Ascending aorta (tissue), 2 donors: ENCODE measurements at regions not wholly inside any gene's neighbourhood (a gene's known extent, or its start where the extent isn't known, plus 50 kb on each side); places are given as distances from the start of the nearest gene placed in this dataset.
"Not testable (repeated sequence)": the region's sequence is repeated elsewhere in the genome, so short reads cannot be mapped to it uniquely, and the experiment has no call there.

Experiments
- DNase-seq, 2 donors: peaks; one replicate each; pipeline ENCODE4 v3.0.0-alpha.2; 2019; ENCODE audit warnings: low spot score in 2 of 2
- H3K27ac ChIP-seq, 2 donors: fragments of 200-600 bp; sonication (generic); one replicate each; pipeline ENCODE4 v1.5.1; 2016 to 2017; ENCODE audit warnings: mild to moderate bottlenecking in 1 of 2
- H3K27me3 ChIP-seq: fragments of 200-600 bp; sonication (generic); one replicate; pipeline ENCODE4 v1.5.1; 2017
- H3K36me3 ChIP-seq, 2 donors: fragments of 200-600 bp; sonication (generic); one replicate each; pipeline ENCODE4 v1.5.1; 2016
- H3K4me1 ChIP-seq, 2 donors: fragments of 200-600 bp; sonication (generic); one replicate each; pipeline ENCODE4 v1.5.1; 2016 to 2017; ENCODE audit warnings: mild to moderate bottlenecking in 1 of 2
- H3K4me3 ChIP-seq, 2 donors: fragments of 200-600 bp; sonication (generic); one replicate each; pipeline ENCODE4 v1.5.1; 2016 to 2017; ENCODE audit warnings: mild to moderate bottlenecking in 1 of 2
- H3K9me3 ChIP-seq, 2 donors: fragments of 200-600 bp; sonication (generic); one replicate each; pipeline ENCODE4 v1.5.1; 2016
- CTCF ChIP-seq, 3 experiments: fragments of 200-600 bp in 2 of 3; fragments of 450-650 bp in 1 of 3; sonication (generic) in 2 of 3; IDR thresholded peaks; one replicate each; pipeline ENCODE4 v1.5.1; 2016 to 2019; ENCODE audit warnings: antibody characterized with exemption in 3 of 3, mild to moderate bottlenecking in 1 of 3, moderate library complexity in 1 of 3
- intact Hi-C: fragments of 100-400 bp; cut with DNase I; formaldehyde crosslinking; loops from one replicate; pipeline ENCODE4 v1.15.1; 2023

GRCh38 chrX:114065577-114066223 is 518.2 kb upstream of the HTR2C start:
- DNase-seq: no peak
- Histone ChIP-seq H3K27me3 (no peaks in the 10 kb centered on the region), H3K9me3 (no peaks in the 10 kb centered on the region), H3K4me1 (no peaks in the 10 kb centered on the region), H3K4me3 (no peak overlapping the region), H3K36me3 (no peaks in the 10 kb centered on the region), H3K27ac (no peak overlapping the region)
- intact Hi-C loops: no loop called here
- no peak for TF ChIP-seq CTCF (IDR thresholded peaks at IDR 0.05)

- TF ChIP-seq CTCF (IDR thresholded peaks at IDR 0.05): no peak
- no peak overlapping the region for H3K4me3 ChIP-seq
- intact Hi-C loops: no loop called here
- no peak overlapping the region for H3K27ac ChIP-seq
- H3K36me3 ChIP-seq: no peaks in the 10 kb centered on the region
- DNase-seq: no peak
- H3K27me3 ChIP-seq: no peaks in the 10 kb centered on the region
- H3K4me1 ChIP-seq: no peaks in the 10 kb centered on the region
- H3K9me3 ChIP-seq: no peaks in the 10 kb centered on the region
Measured at GRCh38 chrX:114061226-114061625, 522.7 kb upstream of the HTR2C start.

- H3K27ac ChIP-seq: no peak overlapping the region
- no peak for TF ChIP-seq CTCF (IDR thresholded peaks at IDR 0.05)
- no peaks in the 10 kb centered on the region for H3K4me1 ChIP-seq
Measured at GRCh38 chrX:114058988-114059418, 524.9 kb upstream of the HTR2C start.

GRCh38 chrX:114057422-114057821 is 526.5 kb upstream of the HTR2C start:
- DNase-seq, H3K4me3 ChIP-seq, H3K27ac ChIP-seq, H3K9me3 ChIP-seq, H3K36me3 ChIP-seq, H3K27me3 ChIP-seq, H3K4me1 ChIP-seq, intact Hi-C loops: not testable (repeated sequence)

More at GRCh38 chrX:114058988-114059418, 524.9 kb upstream of the HTR2C start:
- Histone ChIP-seq H3K27me3 (no peaks in the 10 kb centered on the region), H3K36me3 (no peaks in the 10 kb centered on the region), H3K9me3 (no peaks in the 10 kb centered on the region), H3K4me3 (no peak overlapping the region)
- no peak for DNase-seq
- intact Hi-C loops: no loop called here

- Histone ChIP-seq H3K36me3 (no peaks in the 10 kb centered on the region), H3K4me1 (no peaks in the 10 kb centered on the region), H3K9me3 (no peaks in the 10 kb centered on the region), H3K27ac (no peak overlapping the region), H3K4me3 (no peak overlapping the region), H3K27me3 (no peaks in the 10 kb centered on the region)
- intact Hi-C loops: no loop called here
- no peak for DNase-seq
- TF ChIP-seq CTCF (IDR thresholded peaks at IDR 0.05): no peak
Measured at GRCh38 chrX:114051667-114052315, 532.1 kb upstream of the HTR2C start.

GRCh38 chrX:114050075-114050796 is 533.6 kb upstream of the HTR2C start:
- H3K4me3 ChIP-seq: no peak overlapping the region
- H3K9me3 ChIP-seq: no peaks in the 10 kb centered on the region
- no peak overlapping the region for H3K27ac ChIP-seq
- H3K36me3 ChIP-seq: no peaks in the 10 kb centered on the region
- intact Hi-C loops: no loop called here
- no peaks in the 10 kb centered on the region for H3K4me1 ChIP-seq
- no peak for DNase-seq
- no peak for TF ChIP-seq CTCF (IDR thresholded peaks at IDR 0.05)
- no peaks in the 10 kb centered on the region for H3K27me3 ChIP-seq
